ENCODE measurements at regions not wholly inside any gene's neighbourhood (a gene's known extent, or its start where the extent isn't known, plus 50 kb on each side); places are given as distances from the start of the nearest gene placed in this dataset.

DNA sequence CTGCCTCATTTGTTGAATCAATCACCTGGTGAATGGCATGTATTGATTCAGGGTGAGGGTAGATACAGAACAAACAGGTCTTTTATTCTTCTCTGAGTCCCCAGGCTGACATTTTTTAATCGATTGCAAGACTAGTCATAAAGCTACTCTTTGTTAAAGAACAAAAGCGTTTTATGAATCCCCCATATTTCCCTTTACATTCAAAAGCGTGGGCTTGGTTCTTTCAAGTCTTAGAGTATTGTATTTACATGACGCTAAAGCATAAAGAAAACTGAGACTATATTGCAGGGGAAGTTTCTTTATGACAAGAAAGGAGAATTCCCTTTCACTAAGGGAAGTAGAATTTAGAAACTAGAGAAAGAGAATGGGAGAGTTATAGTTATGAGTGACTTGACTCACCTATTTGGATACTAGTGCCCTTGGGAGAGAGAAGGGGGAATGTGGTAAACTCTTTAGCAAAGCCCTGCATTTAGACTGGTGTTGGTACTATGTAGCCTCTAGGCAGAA, 69.3 kb upstream of the PDE5A start:
- Mint-ChIP-seq H3K9me3 (no peaks in the 10 kb centered on the region), H3K36me3 (ENCODE audit: low read depth) (no peaks in the 10 kb centered on the region), H3K4me1 (ENCODE audit: low read depth) (no peaks in the 10 kb centered on the region), H3K27me3 (peaks cover 41% of the 10 kb centered on the region), H3K27ac (no peak overlapping the region), H3K4me3 (no peak overlapping the region)
- Histone ChIP-seq H3K27ac (ENCODE audit: low read depth in 1 of 2, low read length in 2 of 2) (no peak overlapping the region), H3K27me3 (ENCODE audit: control insufficient read depth in 1 of 2, insufficient read depth in 2 of 2, low read length in 2 of 2) (peaks cover 0 to 4% of the 10 kb centered on the region in 2 experiments), H3K36me3 (ENCODE audit: insufficient read depth, low read length) (no peaks in the 10 kb centered on the region), H3K9me3 (ENCODE audit: control insufficient read depth in 1 of 2, insufficient read depth in 1 of 2, low read length in 2 of 2) (no peaks in the 10 kb centered on the region), H3K4me3 (ENCODE audit: low read length) (no peak overlapping the region), H3K4me1 (ENCODE audit: insufficient read depth, low read length) (no peaks in the 10 kb centered on the region)
- ChIA-PET CTCF (no interaction called here), POLR2A (no interaction called here)
- TF ChIP-seq, protein P1, sequence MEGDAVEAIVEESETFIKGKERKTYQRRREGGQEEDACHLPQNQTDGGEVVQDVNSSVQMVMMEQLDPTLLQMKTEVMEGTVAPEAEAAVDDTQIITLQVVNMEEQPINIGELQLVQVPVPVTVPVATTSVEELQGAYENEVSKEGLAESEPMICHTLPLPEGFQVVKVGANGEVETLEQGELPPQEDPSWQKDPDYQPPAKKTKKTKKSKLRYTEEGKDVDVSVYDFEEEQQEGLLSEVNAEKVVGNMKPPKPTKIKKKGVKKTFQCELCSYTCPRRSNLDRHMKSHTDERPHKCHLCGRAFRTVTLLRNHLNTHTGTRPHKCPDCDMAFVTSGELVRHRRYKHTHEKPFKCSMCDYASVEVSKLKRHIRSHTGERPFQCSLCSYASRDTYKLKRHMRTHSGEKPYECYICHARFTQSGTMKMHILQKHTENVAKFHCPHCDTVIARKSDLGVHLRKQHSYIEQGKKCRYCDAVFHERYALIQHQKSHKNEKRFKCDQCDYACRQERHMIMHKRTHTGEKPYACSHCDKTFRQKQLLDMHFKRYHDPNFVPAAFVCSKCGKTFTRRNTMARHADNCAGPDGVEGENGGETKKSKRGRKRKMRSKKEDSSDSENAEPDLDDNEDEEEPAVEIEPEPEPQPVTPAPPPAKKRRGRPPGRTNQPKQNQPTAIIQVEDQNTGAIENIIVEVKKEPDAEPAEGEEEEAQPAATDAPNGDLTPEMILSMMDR (IDR thresholded peaks at IDR 0.05): no peak
- no peak for DNase-seq
- intact Hi-C loops (cut with DNase I, micrococcal nuclease): no loop called here
- no peak for ATAC-seq (ENCODE audit: poor library complexity)

DNA sequence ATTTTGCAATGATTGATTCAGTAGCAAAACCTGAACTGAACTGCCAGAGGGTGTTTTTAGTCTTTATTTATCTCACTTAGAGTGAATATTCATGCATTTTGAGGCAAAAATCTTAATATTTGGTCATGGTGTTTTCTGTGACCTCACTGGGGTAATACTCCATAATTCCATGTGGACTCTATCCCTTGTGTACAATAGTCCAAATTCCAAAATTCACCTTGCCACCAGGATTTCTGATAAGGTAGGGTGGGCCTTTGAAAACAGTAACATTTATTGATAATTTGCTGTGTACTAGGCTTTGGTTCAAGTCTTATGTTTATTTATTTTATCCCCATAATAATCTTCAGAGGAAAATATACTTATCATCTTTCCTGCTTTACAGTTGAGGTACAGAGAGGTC, 68.4 kb upstream of the PDE5A start:
- Histone ChIP-seq H3K4me1 (ENCODE audit: insufficient read depth, low read length) (no peaks in the 10 kb centered on the region), H3K36me3 (ENCODE audit: insufficient read depth, low read length) (no peaks in the 10 kb centered on the region), H3K9me3 (ENCODE audit: control insufficient read depth in 1 of 2, insufficient read depth in 1 of 2, low read length in 2 of 2) (no peaks in the 10 kb centered on the region), H3K27me3 (ENCODE audit: control insufficient read depth in 1 of 2, insufficient read depth in 2 of 2, low read length in 2 of 2) (peaks cover 0 to 3% of the 10 kb centered on the region in 2 experiments), H3K27ac (ENCODE audit: low read depth in 1 of 2, low read length in 2 of 2) (no peak overlapping the region), H3K4me3 (ENCODE audit: low read length) (no peak overlapping the region)
- H3K27me3 Mint-ChIP-seq: peaks cover 49% of the 10 kb centered on the region
- no peaks in the 10 kb centered on the region for H3K9me3 Mint-ChIP-seq
- intact Hi-C loops (cut with DNase I, micrococcal nuclease): no loop called here
- TF ChIP-seq, protein P1 (IDR thresholded peaks at IDR 0.05): no peak
- ATAC-seq (ENCODE audit: poor library complexity): no peak
- ChIA-PET CTCF (no interaction called here), POLR2A (no interaction called here)
- no peak overlapping the region for H3K27ac Mint-ChIP-seq
- no peak for DNase-seq
- H3K4me3 Mint-ChIP-seq: no peak overlapping the region
- no peaks in the 10 kb centered on the region for H3K36me3 Mint-ChIP-seq (ENCODE audit: low read depth)
- no peaks in the 10 kb centered on the region for H3K4me1 Mint-ChIP-seq (ENCODE audit: low read depth)

DNA sequence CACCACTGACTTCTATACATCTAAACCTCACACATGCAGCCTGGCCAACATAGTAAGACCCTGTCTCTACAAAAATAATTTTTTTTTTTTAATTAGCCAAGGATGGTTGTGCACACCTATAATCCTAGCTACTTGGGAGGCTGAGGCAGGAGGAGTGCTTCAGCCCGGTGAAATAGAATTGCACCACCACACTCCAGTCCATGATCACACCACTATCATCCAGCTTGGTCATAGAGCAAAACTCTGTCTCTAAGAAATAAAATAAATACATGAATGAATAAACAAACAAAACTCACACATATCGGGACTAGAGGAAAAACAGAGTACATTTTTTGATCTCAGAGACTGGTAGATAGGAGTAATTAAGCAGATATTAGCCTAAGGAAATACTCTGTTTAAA, 66.6 kb upstream of the PDE5A start:
- Mint-ChIP-seq H3K4me3 (no peak overlapping the region), H3K27me3 (peaks cover 51% of the 10 kb centered on the region), H3K4me1 (ENCODE audit: low read depth) (no peaks in the 10 kb centered on the region), H3K9me3 (peaks cover 6% of the 10 kb centered on the region), H3K27ac (no peak overlapping the region), H3K36me3 (ENCODE audit: low read depth) (no peaks in the 10 kb centered on the region)
- Histone ChIP-seq H3K4me1 (ENCODE audit: insufficient read depth, low read length) (no peaks in the 10 kb centered on the region), H3K36me3 (ENCODE audit: insufficient read depth, low read length) (no peaks in the 10 kb centered on the region), H3K27me3 (ENCODE audit: control insufficient read depth in 1 of 2, insufficient read depth in 2 of 2, low read length in 2 of 2) (no peaks in the 10 kb centered on the region), H3K9me3 (ENCODE audit: control insufficient read depth in 1 of 2, insufficient read depth in 1 of 2, low read length in 2 of 2) (peaks cover 0 to 13% of the 10 kb centered on the region in 2 experiments), H3K4me3 (ENCODE audit: low read length) (no peak overlapping the region), H3K27ac (ENCODE audit: low read depth in 1 of 2, low read length in 2 of 2) (no peak overlapping the region)
- TF ChIP-seq, protein P1 (IDR thresholded peaks at IDR 0.05): no peak
- intact Hi-C loops (cut with DNase I, micrococcal nuclease): no loop called here
- DNase-seq (no peak), ATAC-seq (ENCODE audit: poor library complexity) (no peak)
- ChIA-PET CTCF (interaction anchor here (1.4 kb wide), 1 partner anchor 8 kb away, joined by 3 read pairs; no protein-coding TSS in a partner anchor), POLR2A (no interaction called here)
